H1 (cell line): ENCODE measurements at regions not wholly inside any gene's neighbourhood (a gene's known extent, or its start where the extent isn't known, plus 50 kb on each side); places are given as distances from the start of the nearest gene placed in this dataset.

Source experiments
- CTCF ChIA-PET: fragments of 300-600 bp; sonication (Branson Sonifier 250); formaldehyde crosslinking; loops from one replicate; lab custom pipeline; 2021; ENCODE audit not compliant: partially characterized antibody; lab: Charles Lee
- POLR2A ChIA-PET: fragments of 300-600 bp; sonication (Branson Sonifier 250); formaldehyde crosslinking; loops from one replicate; lab custom pipeline; 2021; ENCODE audit warnings: inconsistent platforms; ENCODE audit not compliant: partially characterized antibody; lab: Charles Lee
- DNase-seq, 2 experiments: peaks; one replicate each; pipeline versions ENCODE4 v3.0.0 to v3.0.0-alpha.2; 2010 to 2022; ENCODE audit warnings: low spot score in 2 of 2, low read depth in 1 of 2, mixed read lengths in 1 of 2
- FAIRE-seq: peaks from 2 replicates; lab custom pipeline; 2011; peaks lifted over from hg19 to GRCh38; lab: Jason Lieb, UNC
- H2AFZ ChIP-seq: 2 replicates; pipeline ENCODE4 v1.8.1; 2012; ENCODE audit warnings: low read length, inconsistent platforms
- H2AK5ac ChIP-seq: 2 replicates; pipeline ENCODE4 v1.6.1; 2013; ENCODE audit warnings: low read depth, low read length
- H2BK120ac ChIP-seq: replicated peaks from 2 replicates; pipeline ENCODE3; 2013; ENCODE audit warnings: low read depth, low read length, inconsistent platforms
- H2BK12ac ChIP-seq: 2 replicates; pipeline ENCODE4 v1.6.1; 2013; ENCODE audit warnings: low read depth, low read length
- H2BK15ac ChIP-seq: 2 replicates; pipeline ENCODE4 v1.6.1; 2013; ENCODE audit warnings: low read length
- H2BK20ac ChIP-seq: 2 replicates; pipeline ENCODE4 v1.6.1; 2013; ENCODE audit warnings: low read length
- H2BK5ac ChIP-seq: 2 replicates; pipeline ENCODE4 v1.6.1; 2013; ENCODE audit warnings: low read depth, low read length
- H3K14ac ChIP-seq: 2 replicates; pipeline ENCODE4 v1.6.1; 2013; ENCODE audit warnings: inconsistent platforms; ENCODE audit not compliant: insufficient read length
- H3K18ac ChIP-seq: 2 replicates; pipeline ENCODE4 v1.6.1; 2013; ENCODE audit warnings: low read length; ENCODE audit errors: extremely low read depth
- H3K23ac ChIP-seq: 2 replicates; pipeline ENCODE4 v1.6.1; 2013; ENCODE audit warnings: inconsistent platforms; ENCODE audit not compliant: insufficient read length
- H3K23me2 ChIP-seq: 2 replicates; pipeline ENCODE4 v1.6.1; 2013; ENCODE audit warnings: low read depth, low read length
- H3K27ac ChIP-seq: 2 replicates; pipeline ENCODE4 v1.6.1; 2011; ENCODE audit warnings: low read depth, low read length, inconsistent platforms
- H3K27me3 ChIP-seq, 4 experiments: replicated peaks in 1 of 4; 1 replicate in 1 of 4; 2 replicates in 3 of 4; pipeline versions ENCODE4 v1.6.1 to v1.8.1; 2011 to 2013; ENCODE audit warnings: low read length in 3 of 4, mild to moderate bottlenecking in 3 of 4, inconsistent platforms in 2 of 4, mixed read lengths in 2 of 4, moderate library complexity in 1 of 4; ENCODE audit not compliant: control insufficient read depth in 3 of 4, insufficient read depth in 3 of 4; ENCODE audit errors: extremely low read depth in 1 of 4
- H3K36me3 ChIP-seq, 4 experiments: 2 replicates each; pipeline versions ENCODE4 v1.6.1 to v1.8.1; 2011 to 2013; ENCODE audit warnings: mild to moderate bottlenecking in 4 of 4, low read length in 3 of 4, moderate library complexity in 2 of 4, control low read depth in 1 of 4, inconsistent platforms in 1 of 4; ENCODE audit not compliant: insufficient read depth in 4 of 4, control insufficient read depth in 2 of 4
- H3K4ac ChIP-seq: replicated peaks from 2 replicates; pipeline ENCODE3; 2013; ENCODE audit warnings: low read length, low read depth, mixed read lengths, inconsistent platforms; ENCODE audit not compliant: insufficient read length
- H3K4me1 ChIP-seq, 4 experiments: replicated peaks in 1 of 4; 1 replicate in 1 of 4; 2 replicates in 3 of 4; pipeline versions ENCODE4 v1.6.1 to v1.8.1; 2011 to 2013; ENCODE audit warnings: low read length in 3 of 4, inconsistent platforms in 2 of 4, mixed read lengths in 1 of 4; ENCODE audit not compliant: insufficient read depth in 4 of 4, control insufficient read depth in 3 of 4
- H3K4me2 ChIP-seq, 2 experiments: 2 replicates each; pipeline versions ENCODE4 v1.6.1 to v1.8.1; 2011 to 2013; ENCODE audit warnings: low read depth in 2 of 2, low read length in 2 of 2, control low read depth in 1 of 2, inconsistent platforms in 1 of 2, mild to moderate bottlenecking in 1 of 2; ENCODE audit not compliant: insufficient read depth in 1 of 2
- H3K4me3 ChIP-seq, 4 experiments: fragments of 200-600, 300-600 bp in 1 of 4; sonication (generic), shearing (Covaris generic), sonication (Bioruptor Twin) in 1 of 4; 2 replicates each; pipeline versions ENCODE4 v1.5.1 to v1.8.1; 2011 to 2016; ENCODE audit warnings: low read length in 4 of 4, low read depth in 3 of 4, control low read depth in 2 of 4, inconsistent platforms in 2 of 4, mild to moderate bottlenecking in 2 of 4, mixed read lengths in 1 of 4, moderate library complexity in 1 of 4; ENCODE audit not compliant: insufficient read depth in 2 of 4; ENCODE audit errors: extremely low read depth in 1 of 4
- H3K56ac ChIP-seq: replicated peaks from 2 replicates; pipeline ENCODE3; 2013; ENCODE audit warnings: low read depth, mild to moderate bottlenecking, mixed read lengths, low read length, inconsistent platforms; ENCODE audit not compliant: insufficient read length
- H3K79me1 ChIP-seq: 2 replicates; pipeline ENCODE4 v1.6.1; 2013; ENCODE audit warnings: low read depth, low read length, control low read depth
- H3K79me2 ChIP-seq, 2 experiments: 2 replicates each; pipeline versions ENCODE4 v1.6.1 to v1.8.1; 2012 to 2013; ENCODE audit warnings: low read length in 2 of 2, mild to moderate bottlenecking in 2 of 2, inconsistent platforms in 1 of 2; ENCODE audit not compliant: insufficient read depth in 2 of 2, control insufficient read depth in 1 of 2
- H3K9ac ChIP-seq, 4 experiments: replicated peaks in 1 of 4; 1 replicate in 1 of 4; 2 replicates in 3 of 4; pipeline versions ENCODE4 v1.6.1 to v1.8.1; 2011 to 2013; ENCODE audit warnings: low read depth in 3 of 4, low read length in 3 of 4, control low read depth in 2 of 4, mild to moderate bottlenecking in 2 of 4, moderate library complexity in 2 of 4, inconsistent platforms in 1 of 4; ENCODE audit errors: extremely low read depth in 1 of 4
- H3K9me3 ChIP-seq, 2 experiments: 2 replicates each; pipeline versions ENCODE4 v1.6.1 to v1.8.1; 2012 to 2013; ENCODE audit warnings: mild to moderate bottlenecking in 2 of 2, moderate library complexity in 2 of 2, control low read depth in 1 of 2, inconsistent platforms in 1 of 2, low read depth in 1 of 2, low read length in 1 of 2, mixed read lengths in 1 of 2; ENCODE audit not compliant: insufficient read depth in 2 of 2
- H4K20me1 ChIP-seq, 2 experiments: replicated peaks in 1 of 2; 2 replicates each; pipeline versions ENCODE3 to v1.8.1; 2011 to 2013; ENCODE audit warnings: inconsistent platforms in 2 of 2, low read length in 2 of 2, mild to moderate bottlenecking in 1 of 2; ENCODE audit not compliant: insufficient read depth in 2 of 2, control insufficient read depth in 1 of 2
- H4K5ac ChIP-seq: 2 replicates; pipeline ENCODE4 v1.6.1; 2013; ENCODE audit warnings: low read length, low read depth, mixed read lengths, inconsistent platforms; ENCODE audit not compliant: insufficient read length
- H4K8ac ChIP-seq: 2 replicates; pipeline ENCODE4 v1.8.0; 2013; ENCODE audit warnings: mild to moderate bottlenecking, moderate library complexity, low read length, inconsistent platforms; ENCODE audit not compliant: insufficient read depth; ENCODE audit errors: extremely low read depth
- H4K91ac ChIP-seq: replicated peaks from 2 replicates; pipeline ENCODE3; 2013; ENCODE audit warnings: low read length, mixed read lengths, inconsistent platforms; ENCODE audit not compliant: insufficient read length
- ASH2L ChIP-seq: fragments of 200-600, 300-600 bp; sonication (generic); IDR thresholded peaks from one replicate; pipeline ENCODE4 v1.7.1; 2017; ENCODE audit warnings: low read length
- CBX8 ChIP-seq: fragments of 300-800, 300-1000 bp; sonication (generic); IDR thresholded peaks from 2 replicates; pipeline ENCODE4 v1.7.1; 2016; ENCODE audit warnings: low read depth, low read length, borderline replicate concordance
- EGR1 ChIP-seq: IDR thresholded peaks from 2 replicates; pipeline ENCODE4 v1.6.1; 2011; ENCODE audit warnings: low read depth, low read length, borderline replicate concordance
- SP4 ChIP-seq: IDR thresholded peaks from 2 replicates; pipeline ENCODE4 v1.6.1; 2012; ENCODE audit warnings: low read length, inconsistent platforms
- TEAD4 ChIP-seq: IDR thresholded peaks from 2 replicates; pipeline ENCODE4 v1.6.1; 2012; ENCODE audit warnings: low read depth, low read length, inconsistent platforms, mixed read lengths
- WGBS, 2 experiments: shearing (Covaris generic) in 1 of 2; methylation state at CpG; one replicate each; pipeline versions ENCODE4 v1.1.6 to v1.1.7; 2013 to 2015; ENCODE audit warnings: low lambda C conversion rate in 2 of 2, mixed read lengths in 2 of 2, inconsistent platforms in 1 of 2, low coverage in 1 of 2, missing lambda C conversion rate in 1 of 2; ENCODE audit not compliant: insufficient replicate concordance in 2 of 2, insufficient coverage in 1 of 2, insufficient read length in 1 of 2; ENCODE audit errors: extremely low coverage in 1 of 2, missing lambda C conversion rate in 1 of 2; 5-methylcytosine and 5-hydroxymethylcytosine counted together

- H4K8ac ChIP-seq = no peak overlapping the region
- DNase-seq (peak; percentile 27 to 47), FAIRE-seq (no peak)
- no peaks in the 10 kb centered on the region for H3K79me1 ChIP-seq
- no peak overlapping the region for H2AK5ac ChIP-seq
- no peak overlapping the region; a peak in 1 of 7 replicates for H3K9ac ChIP-seq
- no peak overlapping the region for H2BK20ac ChIP-seq
- no peak overlapping the region for H4K5ac ChIP-seq
- no peak overlapping the region for H2BK15ac ChIP-seq
- no peak overlapping the region for H3K14ac ChIP-seq
- ChIA-PET POLR2A (no interaction called here), CTCF (no interaction called here)
- no peak overlapping the region for H4K91ac ChIP-seq
- H3K23me2 ChIP-seq = peaks cover 5% of the 10 kb centered on the region; the same call in 1 of the 2 replicates
- H3K4me3 ChIP-seq = peak overlapping the region; percentile 43 to 68 (median 56); a peak in 7 of 8 replicates
- no peak overlapping the region for H2BK5ac ChIP-seq
- H3K56ac ChIP-seq = no peak overlapping the region
- no peak overlapping the region; the same call in 1 of the 2 replicates for H2AFZ ChIP-seq
- H3K27ac ChIP-seq = no peak overlapping the region
- peaks cover 0 to 7% (median 1%) of the 10 kb centered on the region in 4 experiments; a peak in 2 of 7 replicates for H3K4me1 ChIP-seq
- H3K27me3 ChIP-seq = no peaks in the 10 kb centered on the region
- no peaks in the 10 kb centered on the region for H4K20me1 ChIP-seq
- H3K9me3 ChIP-seq = peaks cover 6 to 40% of the 10 kb centered on the region in 2 experiments; a peak in 3 of 4 replicates
- no peak for TF ChIP-seq TEAD4
- TF ChIP-seq SP4 = no peak
- TF ChIP-seq EGR1 = 0 out of 2 replicates have a peak, but pooled peaks have one; percentile 20
- no peak for TF ChIP-seq CBX8
- peak; percentile 30 for TF ChIP-seq ASH2L
- no peak overlapping the region for H2BK12ac ChIP-seq
- 49% methylated on average over 18 of the region's 19 CpGs; no CpG with 5 or more reads in 1 of the 2 experiments for WGBS, 2 experiments
- H2BK120ac ChIP-seq = no peak overlapping the region
- peak overlapping the region; percentile 48 to 74 for H3K4me2 ChIP-seq
- H3K4ac ChIP-seq = no peak overlapping the region
- no peaks in the 10 kb centered on the region for H3K36me3 ChIP-seq
- H3K18ac ChIP-seq = no peak overlapping the region
- H3K23ac ChIP-seq = no peak overlapping the region
- no peaks in the 10 kb centered on the region for H3K79me2 ChIP-seq
Observed at GRCh38 chrX:155767051-155767875, 113.9 kb upstream of the VAMP7 start.
